ENCODE measurements at regions not wholly inside any gene's neighbourhood (a gene's known extent, or its start where the extent isn't known, plus 50 kb on each side); places are given as distances from the start of the nearest gene placed in this dataset.
"Not testable (repeated sequence)": the region's sequence is repeated elsewhere in the genome, so short reads cannot be mapped to it uniquely, and the experiment has no call there.

DNA sequence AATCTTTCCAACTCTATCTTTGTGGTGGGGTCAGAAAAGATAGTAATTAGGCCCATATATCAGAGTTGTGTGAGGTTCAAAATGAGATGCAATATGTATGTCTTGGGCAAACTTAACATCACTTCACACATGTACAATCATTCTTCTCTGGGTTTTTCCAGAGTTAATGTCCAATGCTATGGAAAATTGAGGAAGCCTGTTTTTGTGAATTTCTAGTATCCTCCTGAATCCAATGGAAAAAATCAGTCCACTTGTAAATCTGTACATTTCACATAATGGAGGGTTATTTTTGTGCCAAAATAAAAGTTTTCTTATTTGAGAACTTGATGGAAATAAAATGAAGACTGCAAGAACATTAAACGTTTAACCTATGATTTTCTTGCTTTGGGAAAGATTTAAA lies 155.6 kb upstream of the SEMA6A start:
- H3K4me1 Mint-ChIP-seq (ENCODE audit: low read depth in 2 of 2): no peaks in the 10 kb centered on the region
- DNase-seq (ENCODE audit: low spot score) (no peak), ATAC-seq (no peak)
- H3K9me3 Mint-ChIP-seq: peaks cover 2% of the 10 kb centered on the region
- no peak overlapping the region for H3K4me3 Mint-ChIP-seq
- no peak overlapping the region for H3K27ac Mint-ChIP-seq
- no peaks in the 10 kb centered on the region for H3K36me3 Mint-ChIP-seq
- H3K27me3 Mint-ChIP-seq: no peaks in the 10 kb centered on the region

DNA sequence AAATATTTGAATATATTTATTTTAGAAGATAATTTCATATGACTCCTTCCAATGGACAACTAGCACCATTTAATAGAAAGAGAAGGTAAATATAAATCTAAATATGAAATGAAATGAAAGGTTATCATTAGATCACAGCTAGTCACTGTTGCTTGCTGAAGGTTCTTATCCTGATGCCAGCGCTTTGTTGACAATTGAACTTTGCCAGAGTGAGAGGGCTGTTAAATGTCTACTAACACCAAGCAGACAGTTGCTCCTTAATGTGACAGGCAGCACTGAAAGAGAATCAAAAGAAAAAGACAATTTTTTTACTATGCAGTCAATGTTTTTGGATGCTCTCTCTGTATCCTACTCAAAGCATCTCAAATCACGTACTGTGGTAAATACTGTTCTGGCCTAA lies 152.6 kb upstream of the SEMA6A start:
- H3K4me1 Mint-ChIP-seq (ENCODE audit: low read depth in 2 of 2): no peaks in the 10 kb centered on the region
- no peaks in the 10 kb centered on the region for H3K27me3 Mint-ChIP-seq
- peaks cover 2% of the 10 kb centered on the region for H3K9me3 Mint-ChIP-seq
- ATAC-seq: no peak
- no peaks in the 10 kb centered on the region for H3K36me3 Mint-ChIP-seq
- no peak overlapping the region for H3K4me3 Mint-ChIP-seq
- no peak overlapping the region for H3K27ac Mint-ChIP-seq
- DNase-seq (ENCODE audit: low spot score): no peak

DNA sequence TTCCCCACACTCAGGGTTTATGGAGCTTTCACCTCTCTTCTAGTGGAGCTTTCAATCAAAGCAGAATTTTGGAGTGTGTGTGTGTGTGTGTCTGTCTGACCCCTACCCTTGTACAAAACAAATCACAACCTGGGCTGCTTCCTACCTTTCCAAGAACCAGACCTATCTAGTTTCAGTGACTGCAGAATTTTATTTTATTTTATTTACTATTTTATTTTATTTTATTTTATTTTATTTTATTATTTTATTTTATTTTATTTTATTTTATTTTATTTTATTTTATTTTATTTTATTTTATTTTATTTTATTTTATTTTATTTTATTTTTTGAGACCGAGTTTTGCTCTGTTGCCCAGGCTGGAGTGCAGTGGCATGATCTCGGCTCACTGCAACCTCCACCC lies 151.6 kb upstream of the SEMA6A start:
- not testable (repeated sequence) for H3K27me3 Mint-ChIP-seq; H3K4me3 Mint-ChIP-seq; H3K9me3 Mint-ChIP-seq; H3K4me1 Mint-ChIP-seq (ENCODE audit: low read depth in 2 of 2); H3K27ac Mint-ChIP-seq; ATAC-seq; DNase-seq (ENCODE audit: low spot score); H3K36me3 Mint-ChIP-seq

DNA sequence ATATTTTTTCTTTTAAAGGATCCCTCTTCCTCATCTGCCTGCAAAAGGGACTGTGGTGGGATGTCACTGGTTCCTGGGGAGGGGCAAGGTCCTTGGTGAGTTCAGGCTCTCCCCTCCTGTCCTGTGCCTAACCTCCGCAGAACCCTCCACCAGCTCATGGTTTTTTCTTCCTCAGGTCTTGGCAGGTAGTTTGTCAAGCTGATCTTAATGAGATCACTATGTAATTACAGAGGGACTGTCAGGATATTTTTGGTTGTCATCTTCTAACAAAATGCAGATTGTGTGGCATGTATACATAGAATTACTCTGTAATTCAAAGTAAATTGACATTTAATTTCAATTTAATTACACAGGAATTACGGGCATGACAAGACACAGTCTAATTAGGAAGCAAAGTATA lies 150.3 kb upstream of the SEMA6A start:
- Mint-ChIP-seq H3K27me3 (peaks cover 0 to 5% of the 10 kb centered on the region in 2 donors), H3K4me1 (ENCODE audit: low read depth in 2 of 2) (no peaks in the 10 kb centered on the region), H3K27ac (no peak overlapping the region), H3K9me3 (no peaks in the 10 kb centered on the region), H3K4me3 (no peak overlapping the region), H3K36me3 (no peaks in the 10 kb centered on the region)
- DNase-seq (ENCODE audit: low spot score): no peak
- no peak for ATAC-seq

DNA sequence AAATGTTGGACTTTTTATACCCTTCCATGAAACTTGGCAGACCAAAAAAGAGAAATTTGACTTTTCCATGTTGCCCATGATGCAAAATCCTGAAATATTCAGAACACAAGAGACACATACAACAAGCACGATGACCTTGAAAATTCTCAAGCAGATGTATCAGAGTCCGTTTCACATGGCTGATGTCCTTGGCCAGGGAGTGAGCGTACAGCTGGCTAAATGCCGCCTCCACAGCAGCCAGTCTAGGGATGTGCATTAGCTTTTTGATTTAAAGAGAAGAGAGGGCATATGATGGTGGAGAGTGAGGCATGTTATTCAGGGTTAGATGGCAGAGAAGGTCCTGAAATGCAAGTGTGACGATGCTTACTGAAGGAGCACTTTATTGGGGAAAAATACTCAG lies 148.0 kb upstream of the SEMA6A start:
- no peak for ATAC-seq
- Mint-ChIP-seq H3K9me3 (no peaks in the 10 kb centered on the region), H3K4me1 (ENCODE audit: low read depth in 2 of 2) (no peaks in the 10 kb centered on the region), H3K36me3 (no peaks in the 10 kb centered on the region), H3K27me3 (peaks cover 0 to 5% of the 10 kb centered on the region in 2 donors), H3K27ac (no peak overlapping the region), H3K4me3 (no peak overlapping the region)
- no peak for DNase-seq (ENCODE audit: low spot score)

DNA sequence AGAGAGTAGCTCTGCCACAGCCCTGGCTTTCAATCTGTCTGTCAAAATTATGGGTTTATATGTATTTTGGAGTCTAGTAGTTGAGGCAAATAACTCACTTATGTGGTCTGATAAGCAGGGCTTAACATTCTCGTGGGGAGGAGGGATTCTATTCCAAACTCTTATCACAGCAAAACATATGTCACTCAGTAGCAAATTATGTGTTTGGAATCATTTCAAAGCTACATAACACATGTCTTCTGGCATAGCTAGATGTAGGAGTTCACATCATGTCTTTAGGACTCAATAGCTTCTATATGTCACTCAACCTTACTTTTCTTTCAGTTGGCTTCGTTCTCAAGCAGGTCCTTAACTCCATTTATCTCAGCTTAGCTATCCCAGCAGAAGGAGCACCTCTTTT lies 144.5 kb upstream of the SEMA6A start:
- DNase-seq (ENCODE audit: low spot score) (no peak), ATAC-seq (no peak)
- H3K4me1 Mint-ChIP-seq (ENCODE audit: low read depth in 2 of 2): no peaks in the 10 kb centered on the region
- no peaks in the 10 kb centered on the region for H3K9me3 Mint-ChIP-seq
- no peak overlapping the region for H3K4me3 Mint-ChIP-seq
- H3K27me3 Mint-ChIP-seq: peaks cover 0 to 5% of the 10 kb centered on the region in 2 donors
- no peak overlapping the region for H3K27ac Mint-ChIP-seq
- no peaks in the 10 kb centered on the region for H3K36me3 Mint-ChIP-seq

DNA sequence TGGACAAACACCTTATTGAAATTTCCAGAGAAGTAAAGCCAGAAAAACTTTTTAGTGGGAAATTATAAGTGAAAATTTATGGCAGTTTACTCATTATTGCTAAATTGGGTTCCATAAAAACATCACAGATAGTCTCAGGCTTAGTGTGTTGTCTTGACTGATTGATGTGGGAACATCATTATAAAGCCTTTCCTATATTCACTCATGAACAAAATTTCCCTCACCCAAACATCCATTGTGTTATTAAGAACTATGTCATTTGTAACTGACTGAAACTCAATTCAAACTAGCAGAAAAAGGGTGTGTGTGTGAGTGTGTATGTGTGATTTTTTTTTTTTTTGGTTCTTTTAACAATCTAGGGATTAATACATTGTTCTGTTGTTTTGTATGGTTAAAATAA lies 143.7 kb upstream of the SEMA6A start:
- Mint-ChIP-seq H3K4me3 (no peak overlapping the region), H3K4me1 (ENCODE audit: low read depth in 2 of 2) (no peaks in the 10 kb centered on the region), H3K36me3 (no peaks in the 10 kb centered on the region), H3K27ac (no peak overlapping the region), H3K27me3 (peaks cover 0 to 5% of the 10 kb centered on the region in 2 donors), H3K9me3 (no peaks in the 10 kb centered on the region)
- DNase-seq (ENCODE audit: low spot score) (no peak), ATAC-seq (no peak)

DNA sequence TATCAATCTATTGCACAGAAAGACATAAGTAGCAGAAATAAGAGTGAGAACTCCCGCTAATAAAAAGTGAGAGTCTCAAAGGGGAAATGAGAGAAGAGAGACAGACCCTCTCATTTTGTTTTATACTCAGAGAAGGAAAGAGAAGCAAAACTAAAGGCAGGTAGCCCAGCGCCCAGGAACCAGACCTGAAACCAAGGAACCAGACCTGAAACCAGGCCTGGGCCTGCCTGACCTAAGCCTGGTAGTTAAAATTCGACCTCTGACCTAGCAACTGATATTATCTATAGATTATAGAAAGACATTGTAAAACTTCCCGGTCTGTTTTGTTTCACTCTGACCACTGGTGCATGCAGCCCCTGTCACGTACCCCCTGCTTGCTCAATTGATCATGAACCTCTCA lies 134.5 kb upstream of the SEMA6A start:
- Mint-ChIP-seq H3K27ac (no peak overlapping the region), H3K27me3 (no peaks in the 10 kb centered on the region), H3K4me1 (ENCODE audit: low read depth in 2 of 2) (no peaks in the 10 kb centered on the region), H3K36me3 (no peaks in the 10 kb centered on the region), H3K9me3 (no peaks in the 10 kb centered on the region), H3K4me3 (no peak overlapping the region)
- no peak for ATAC-seq
- DNase-seq (ENCODE audit: low spot score): no peak

DNA sequence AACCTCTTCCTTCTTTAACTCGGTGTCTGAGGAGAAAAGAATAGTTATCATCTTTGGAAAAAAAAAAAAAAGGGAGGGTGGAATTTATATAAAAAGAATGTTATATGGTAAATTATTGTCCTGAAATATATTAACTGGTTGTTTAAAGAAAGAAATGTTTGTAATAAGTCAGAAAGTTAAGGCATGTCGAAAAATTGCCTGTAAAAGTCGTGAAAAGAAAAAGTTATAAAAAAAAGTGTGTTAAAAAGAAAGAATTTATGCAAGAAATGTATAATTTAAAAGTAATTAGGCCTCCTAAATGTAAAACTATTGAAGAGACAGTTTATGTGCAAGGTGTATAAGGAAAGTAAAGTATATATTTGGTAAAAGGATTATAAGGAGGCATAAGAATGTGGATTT lies 130.5 kb upstream of the SEMA6A start:
- ATAC-seq; H3K27me3 Mint-ChIP-seq; H3K36me3 Mint-ChIP-seq; H3K9me3 Mint-ChIP-seq; H3K4me1 Mint-ChIP-seq (ENCODE audit: low read depth in 2 of 2); H3K4me3 Mint-ChIP-seq; DNase-seq (ENCODE audit: low spot score); H3K27ac Mint-ChIP-seq: not testable (repeated sequence)

DNA sequence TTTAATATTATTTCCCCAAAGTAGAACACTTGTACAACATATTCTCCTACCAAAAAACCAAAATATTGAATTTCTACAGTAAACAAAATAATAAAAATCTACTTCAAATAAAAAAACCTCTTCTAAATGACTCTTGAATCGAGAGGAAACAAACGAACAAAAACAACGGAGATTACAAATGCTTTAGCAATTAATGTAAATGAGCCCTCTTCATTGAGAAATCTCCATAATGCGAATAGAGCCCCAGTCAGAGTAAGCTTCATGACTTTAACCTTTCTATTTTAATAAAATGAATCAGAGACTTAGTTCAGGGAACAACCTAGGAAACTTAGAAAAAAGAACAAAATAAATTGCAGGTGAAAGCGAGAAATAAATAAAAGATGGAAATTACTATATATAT lies 129.3 kb upstream of the SEMA6A start:
- H3K27ac Mint-ChIP-seq: no peak overlapping the region
- H3K4me1 Mint-ChIP-seq (ENCODE audit: low read depth in 2 of 2): no peaks in the 10 kb centered on the region
- H3K9me3 Mint-ChIP-seq: no peaks in the 10 kb centered on the region
- no peaks in the 10 kb centered on the region for H3K36me3 Mint-ChIP-seq
- no peaks in the 10 kb centered on the region for H3K27me3 Mint-ChIP-seq
- H3K4me3 Mint-ChIP-seq: no peak overlapping the region
- ATAC-seq (no peak), DNase-seq (ENCODE audit: low spot score) (no peak)

DNA sequence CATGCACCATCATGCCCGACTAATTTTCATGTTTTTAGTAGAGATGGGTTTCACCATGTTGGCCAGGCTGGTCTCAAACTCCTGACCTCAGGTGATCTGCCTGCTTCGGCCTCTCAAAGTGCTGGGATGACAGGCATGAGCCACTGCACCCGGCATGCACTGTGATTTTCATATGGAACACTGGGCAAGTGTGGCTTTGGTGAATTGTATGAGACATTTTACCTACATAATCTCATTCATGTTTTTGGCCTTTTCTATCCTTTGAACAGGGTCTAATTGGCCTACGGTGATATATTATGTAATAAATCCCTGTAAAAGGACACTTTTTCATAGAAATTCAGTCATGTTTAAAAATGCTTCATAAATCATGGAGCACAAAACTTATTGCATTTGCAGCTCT lies 128.7 kb upstream of the SEMA6A start:
- H3K36me3 Mint-ChIP-seq: no peaks in the 10 kb centered on the region
- no peaks in the 10 kb centered on the region for H3K4me1 Mint-ChIP-seq (ENCODE audit: low read depth in 2 of 2)
- no peak for DNase-seq (ENCODE audit: low spot score)
- H3K9me3 Mint-ChIP-seq: peaks cover 3% of the 10 kb centered on the region
- no peak for ATAC-seq
- no peak overlapping the region for H3K4me3 Mint-ChIP-seq
- no peaks in the 10 kb centered on the region for H3K27me3 Mint-ChIP-seq
- no peak overlapping the region for H3K27ac Mint-ChIP-seq

DNA sequence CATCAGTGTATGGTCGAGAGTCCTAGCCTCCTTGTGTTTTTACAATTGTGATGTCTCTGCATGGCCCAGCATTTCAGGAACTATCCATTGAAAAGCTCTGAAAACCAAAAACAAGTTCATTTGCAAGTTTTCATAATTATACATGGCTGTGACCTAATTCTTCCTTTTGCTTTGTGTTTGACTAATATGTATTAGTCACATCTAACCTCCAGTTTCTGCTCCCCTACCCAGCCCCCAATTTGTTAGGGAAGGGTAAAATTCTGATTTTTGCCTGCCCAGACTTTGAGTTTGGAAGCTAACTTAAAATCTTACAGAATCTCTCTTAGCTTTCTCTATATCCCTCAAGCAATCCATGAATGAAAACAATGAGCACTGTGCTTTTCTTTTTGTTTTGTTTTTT lies 128.2 kb upstream of the SEMA6A start:
- Mint-ChIP-seq H3K4me1 (ENCODE audit: low read depth in 2 of 2) (no peaks in the 10 kb centered on the region), H3K27me3 (no peaks in the 10 kb centered on the region), H3K9me3 (peaks cover 3% of the 10 kb centered on the region), H3K4me3 (no peak overlapping the region), H3K27ac (no peak overlapping the region), H3K36me3 (no peaks in the 10 kb centered on the region)
- no peak for DNase-seq (ENCODE audit: low spot score)
- ATAC-seq: no peak

DNA sequence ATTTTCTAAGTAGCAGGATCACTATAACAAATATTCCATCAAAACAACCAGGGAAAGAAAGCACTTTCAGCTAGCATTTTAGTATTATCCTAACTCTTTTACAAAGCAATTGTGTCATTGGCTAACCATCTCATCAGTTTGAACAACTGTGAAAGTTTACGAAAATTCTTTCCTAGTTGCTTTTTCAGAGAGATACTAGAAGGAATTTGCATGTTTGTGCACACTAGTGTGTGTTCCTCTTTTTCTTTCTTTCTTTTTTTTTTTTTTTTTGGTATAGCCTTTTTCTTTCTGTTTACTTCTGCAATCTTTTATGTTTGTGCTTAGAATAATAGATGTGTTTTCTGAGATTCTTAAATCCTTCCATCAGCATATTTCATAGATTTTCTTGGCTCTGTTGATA lies 124.7 kb upstream of the SEMA6A start:
- no peaks in the 10 kb centered on the region for H3K36me3 Mint-ChIP-seq
- H3K4me3 Mint-ChIP-seq: no peak overlapping the region
- ATAC-seq (no peak), DNase-seq (ENCODE audit: low spot score) (no peak)
- no peaks in the 10 kb centered on the region for H3K27me3 Mint-ChIP-seq
- H3K9me3 Mint-ChIP-seq: peaks cover 7% of the 10 kb centered on the region
- H3K27ac Mint-ChIP-seq: no peak overlapping the region
- H3K4me1 Mint-ChIP-seq (ENCODE audit: low read depth in 2 of 2): no peaks in the 10 kb centered on the region

DNA sequence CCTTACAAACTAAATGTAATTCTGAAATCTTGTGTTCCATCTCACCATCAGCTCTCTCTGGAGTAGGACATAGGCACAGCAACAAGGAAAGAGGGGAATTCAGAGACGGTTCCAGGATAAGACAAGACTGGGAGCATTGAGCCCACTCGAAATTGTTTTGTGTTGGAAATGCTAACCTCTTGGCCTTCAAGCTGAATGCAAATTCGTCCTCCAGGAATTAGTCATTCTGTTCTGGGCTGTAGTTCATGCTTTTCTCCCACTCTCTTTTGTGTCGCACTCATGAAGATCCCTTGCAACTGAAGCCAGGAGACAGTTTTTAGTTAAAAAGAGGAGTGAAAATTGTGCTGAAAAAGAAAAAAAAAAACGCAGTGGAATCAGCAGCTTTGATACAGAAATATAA lies 121.7 kb upstream of the SEMA6A start:
- Mint-ChIP-seq H3K4me3 (no peak overlapping the region), H3K36me3 (no peaks in the 10 kb centered on the region)

DNA sequence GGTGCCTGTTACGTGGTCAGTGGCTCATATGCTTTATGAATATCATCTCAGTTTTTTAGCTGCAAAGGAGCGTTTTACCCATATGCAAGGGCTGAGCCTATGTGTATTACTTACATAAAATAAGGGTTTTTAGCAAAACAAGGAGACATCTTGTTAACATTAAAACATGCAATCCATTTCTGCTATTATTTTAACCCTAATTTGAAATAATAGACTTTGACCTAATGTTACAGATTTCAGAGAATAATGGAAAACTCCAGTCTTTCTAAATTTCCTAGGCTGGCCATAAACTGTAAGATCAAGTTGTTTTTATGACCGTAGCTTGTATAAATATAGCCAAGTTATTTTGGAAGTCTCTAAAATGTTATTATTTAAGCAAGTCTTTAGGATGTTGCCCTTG lies 121.1 kb upstream of the SEMA6A start:
- no peak overlapping the region for H3K4me3 Mint-ChIP-seq
- no peaks in the 10 kb centered on the region for H3K4me1 Mint-ChIP-seq (ENCODE audit: low read depth in 2 of 2)
- no peak for DNase-seq (ENCODE audit: low spot score)
- H3K27ac Mint-ChIP-seq: no peak overlapping the region
- no peak for ATAC-seq
- H3K9me3 Mint-ChIP-seq: peaks cover 7% of the 10 kb centered on the region
- no peaks in the 10 kb centered on the region for H3K36me3 Mint-ChIP-seq
- H3K27me3 Mint-ChIP-seq: no peaks in the 10 kb centered on the region

More for the DNA sequence above, 121.7 kb upstream of the SEMA6A start:
- Mint-ChIP-seq H3K27ac (no peak overlapping the region), H3K27me3 (no peaks in the 10 kb centered on the region), H3K9me3 (peaks cover 7% of the 10 kb centered on the region), H3K4me1 (ENCODE audit: low read depth in 2 of 2) (no peaks in the 10 kb centered on the region)
- DNase-seq (ENCODE audit: low spot score) (no peak), ATAC-seq (no peak)
